ENCODE measurements at regions not wholly inside any gene's neighbourhood (a gene's known extent, or its start where the extent isn't known, plus 50 kb on each side); places are given as distances from the start of the nearest gene placed in this dataset.

DNA sequence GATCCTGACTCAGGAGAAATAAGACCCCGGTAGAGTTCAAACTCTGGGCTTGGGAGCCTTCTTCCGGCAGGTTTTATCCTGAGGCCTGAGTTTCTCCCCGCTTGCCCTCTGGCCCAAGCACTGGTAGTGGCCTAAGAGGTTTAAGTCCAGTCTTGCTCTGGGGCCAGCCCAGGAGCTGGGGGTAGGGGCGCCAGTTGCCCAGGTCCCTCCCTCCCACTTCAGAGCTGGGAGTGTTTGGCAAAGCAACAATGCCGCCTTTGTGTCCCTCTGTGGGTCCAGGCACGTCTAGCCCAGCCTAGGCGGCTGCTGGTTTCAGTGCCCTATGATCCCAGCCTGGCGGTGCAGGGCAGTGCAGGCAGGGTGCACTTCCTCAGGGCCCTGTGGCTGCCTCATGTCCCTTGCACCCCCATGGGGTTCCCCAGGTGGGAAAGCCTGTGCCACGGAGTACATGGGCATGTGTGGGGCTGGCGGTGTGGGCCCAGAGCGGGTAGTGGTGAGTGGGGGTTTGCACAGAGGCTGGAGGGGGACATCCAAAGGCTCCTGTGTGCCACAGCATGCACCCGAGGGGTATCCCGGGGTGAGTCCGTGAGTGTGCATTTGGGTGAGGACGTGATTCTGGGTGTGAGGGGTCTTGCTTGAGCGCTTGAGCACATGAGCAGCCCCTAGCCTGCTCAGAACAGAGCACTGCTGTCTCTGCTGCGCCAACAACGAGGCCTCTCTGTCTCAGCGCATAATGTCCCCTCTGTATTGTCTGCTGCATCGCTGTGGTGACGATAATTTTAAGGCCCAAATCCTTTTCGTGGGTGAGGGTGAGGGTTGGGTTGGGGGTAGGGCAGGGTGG is 61.7 kb upstream of the PSD2 start:
- peak; percentile 48 for ATAC-seq

GRCh38 chr5:139734539-139734916 is 61.1 kb upstream of the PSD2 start:
- no peak for ATAC-seq

DNA sequence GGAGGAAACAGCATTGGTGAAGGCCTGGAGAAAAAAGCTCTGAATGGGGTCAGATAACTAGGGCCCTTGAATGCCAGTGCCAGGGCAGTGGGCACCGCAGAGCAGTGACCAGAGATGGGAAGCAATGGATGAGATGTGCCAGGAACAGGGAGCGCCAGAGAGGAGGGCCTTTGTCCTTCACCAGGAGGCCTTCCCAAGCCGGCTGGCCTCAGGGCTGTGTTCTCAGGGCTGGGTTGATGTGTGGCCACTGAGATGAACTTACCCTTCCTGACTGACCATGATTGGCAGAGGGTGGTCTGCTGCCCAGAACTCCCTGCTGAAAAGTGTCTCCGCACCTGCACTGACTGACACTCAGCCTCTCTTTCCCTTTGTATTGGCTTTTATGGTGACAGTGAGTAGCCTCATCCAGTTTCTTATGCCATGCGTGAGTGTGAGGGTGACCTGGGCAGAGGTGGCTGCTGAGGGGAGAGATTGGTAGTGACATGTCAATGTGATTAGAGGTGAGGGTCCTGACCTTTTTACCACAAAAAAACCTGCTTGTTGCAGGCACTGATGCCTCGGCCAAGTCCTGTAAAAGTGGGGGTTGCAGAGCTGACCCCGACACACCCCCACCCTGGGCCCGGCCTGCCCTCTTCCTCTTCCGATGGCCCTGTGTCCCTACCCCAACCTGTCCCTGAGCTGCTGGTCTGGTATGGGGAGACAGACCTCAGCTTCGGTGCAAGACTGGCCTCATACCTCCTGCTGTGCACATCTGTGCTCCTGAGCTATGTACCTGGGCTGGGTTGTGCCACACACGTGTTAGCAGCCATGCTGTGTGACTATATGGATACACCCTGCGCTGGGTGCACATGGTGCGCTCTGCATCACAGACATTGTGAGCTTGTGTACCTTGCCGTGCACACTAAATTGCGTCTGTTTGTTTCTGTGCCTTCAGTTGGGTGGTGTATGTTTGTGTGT is 57.1 kb upstream of the PSD2 start:
- no peak for ATAC-seq

GRCh38 chr5:139739150-139739974 is 56.2 kb upstream of the PSD2 start:
- no peak for ATAC-seq

DNA sequence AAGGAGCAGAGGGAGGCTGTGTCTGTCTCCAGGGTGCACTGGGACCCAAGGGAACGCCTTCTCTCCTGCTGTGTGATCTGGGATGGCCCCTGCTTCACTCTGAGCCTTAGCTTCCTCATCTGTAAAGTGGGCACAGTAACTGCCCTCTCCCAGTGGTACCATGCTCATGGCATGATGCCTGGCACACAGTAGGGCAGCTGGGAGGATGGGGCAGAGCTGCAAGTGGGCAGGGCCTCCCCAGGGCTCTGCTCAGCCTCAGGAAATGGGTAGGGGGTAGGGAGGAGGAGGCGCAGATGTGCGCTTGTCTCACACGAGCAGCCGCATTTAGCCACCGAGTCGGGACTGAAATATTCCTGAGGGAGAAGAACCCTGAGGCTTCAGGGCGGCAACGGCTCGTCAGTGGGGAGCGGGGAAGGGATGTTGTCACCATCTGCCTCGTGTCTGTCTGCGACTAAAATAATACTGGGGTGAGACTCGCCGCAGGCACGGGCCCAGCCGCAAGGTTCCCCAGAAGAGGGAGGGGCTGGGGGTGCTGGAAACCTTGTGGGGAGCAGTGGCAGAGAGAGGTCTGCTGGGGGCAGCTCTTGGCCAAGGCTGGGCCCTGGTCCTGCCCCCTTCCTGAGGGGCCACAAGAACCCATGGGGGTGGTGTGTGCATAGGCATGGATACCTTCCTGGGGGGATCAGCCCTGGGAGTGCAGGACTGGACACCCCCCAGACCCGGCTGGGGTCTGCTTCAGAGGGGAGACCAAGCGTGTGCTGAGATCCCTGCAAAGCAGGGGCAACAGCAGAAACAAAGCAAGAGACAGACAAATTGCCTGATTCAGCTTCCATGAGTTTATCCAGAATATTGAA is 55.2 kb upstream of the PSD2 start:
- no peak for ATAC-seq

DNA sequence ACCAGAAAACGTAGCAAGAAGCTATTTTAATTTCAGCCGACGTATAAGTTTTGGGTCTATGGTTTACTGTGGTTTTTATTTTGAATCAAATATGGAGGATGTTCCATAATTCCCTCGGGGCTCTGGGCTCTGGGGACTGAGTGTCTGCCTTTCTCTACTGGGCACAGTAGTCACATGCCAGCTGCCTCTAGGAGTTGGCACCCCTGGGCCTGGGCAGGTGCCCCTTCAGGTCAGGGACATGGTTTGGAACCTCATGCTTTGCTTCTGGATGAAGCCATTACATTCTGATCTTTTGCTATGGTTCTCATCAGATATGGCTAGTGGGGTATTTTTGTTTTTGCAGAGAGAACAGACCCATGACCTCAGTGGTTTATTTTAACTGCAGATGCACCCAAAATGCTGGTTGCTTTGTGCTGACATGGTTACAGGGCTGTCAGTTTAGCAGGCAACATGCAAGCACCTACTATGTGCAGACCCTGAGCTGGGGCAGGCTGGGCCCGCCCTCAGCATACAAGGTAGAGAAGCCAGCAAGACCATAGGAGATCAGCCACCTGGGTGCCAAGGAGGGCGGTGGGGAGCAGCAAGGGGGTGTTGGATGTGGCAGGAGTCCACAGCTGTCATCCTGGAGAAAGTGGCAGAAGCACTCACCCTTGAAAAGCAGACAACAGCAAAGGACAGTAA is 54.5 kb upstream of the PSD2 start:
- ATAC-seq, result no peak

DNA sequence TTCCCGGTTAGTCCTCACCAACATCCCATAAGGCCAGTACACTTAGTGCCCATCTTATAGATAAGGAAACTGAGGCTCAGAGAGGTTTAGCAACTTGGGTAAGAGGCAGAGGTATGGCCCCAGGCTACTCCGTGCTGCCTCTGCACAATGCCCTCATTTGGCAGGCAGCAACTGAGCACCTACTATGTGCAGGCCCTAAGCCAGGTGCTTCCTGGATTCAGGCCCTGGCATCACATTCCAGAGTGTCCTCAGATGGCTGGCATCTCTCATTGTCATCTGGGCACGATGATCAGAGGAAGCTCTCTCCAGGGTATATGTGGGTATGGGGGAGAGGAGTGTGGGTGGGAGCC is 53.8 kb upstream of the PSD2 start:
- no peak for ATAC-seq

DNA sequence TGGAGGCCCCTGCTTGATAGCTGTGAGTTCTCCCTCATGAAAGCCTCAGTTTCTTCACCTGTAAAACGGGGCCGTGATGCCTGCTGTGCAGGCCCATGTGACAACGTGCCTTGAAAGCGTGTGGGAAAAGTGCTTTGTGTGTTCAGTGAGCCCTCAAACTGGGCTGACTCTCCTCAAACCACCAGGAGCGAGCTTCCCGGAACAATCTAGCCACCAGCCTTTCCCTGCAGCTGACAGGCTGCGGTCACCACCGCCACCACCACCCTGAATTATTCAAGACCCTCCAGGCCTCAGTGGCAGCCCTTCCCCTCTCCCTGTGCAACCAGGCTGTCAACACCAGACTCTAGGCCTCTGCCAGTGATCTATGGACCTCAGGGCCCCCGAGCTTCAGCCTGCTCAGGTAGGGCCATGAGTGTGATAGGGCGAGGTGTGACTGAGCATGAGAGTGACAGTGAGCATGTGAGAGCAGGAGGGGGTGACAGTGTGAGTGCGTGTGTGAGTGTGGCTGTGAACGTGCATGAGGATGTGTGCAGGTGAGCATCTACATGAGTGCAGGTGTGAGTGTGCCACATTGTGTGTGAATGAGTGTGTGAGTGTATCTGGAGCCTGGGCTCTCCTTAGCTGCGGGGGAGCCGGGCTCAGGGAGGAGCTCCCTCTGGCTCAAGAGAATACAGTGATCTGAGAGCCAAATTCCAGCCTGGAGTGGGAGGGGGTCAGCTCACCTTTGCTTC is 53.3 kb upstream of the PSD2 start:
- no peak for ATAC-seq

DNA sequence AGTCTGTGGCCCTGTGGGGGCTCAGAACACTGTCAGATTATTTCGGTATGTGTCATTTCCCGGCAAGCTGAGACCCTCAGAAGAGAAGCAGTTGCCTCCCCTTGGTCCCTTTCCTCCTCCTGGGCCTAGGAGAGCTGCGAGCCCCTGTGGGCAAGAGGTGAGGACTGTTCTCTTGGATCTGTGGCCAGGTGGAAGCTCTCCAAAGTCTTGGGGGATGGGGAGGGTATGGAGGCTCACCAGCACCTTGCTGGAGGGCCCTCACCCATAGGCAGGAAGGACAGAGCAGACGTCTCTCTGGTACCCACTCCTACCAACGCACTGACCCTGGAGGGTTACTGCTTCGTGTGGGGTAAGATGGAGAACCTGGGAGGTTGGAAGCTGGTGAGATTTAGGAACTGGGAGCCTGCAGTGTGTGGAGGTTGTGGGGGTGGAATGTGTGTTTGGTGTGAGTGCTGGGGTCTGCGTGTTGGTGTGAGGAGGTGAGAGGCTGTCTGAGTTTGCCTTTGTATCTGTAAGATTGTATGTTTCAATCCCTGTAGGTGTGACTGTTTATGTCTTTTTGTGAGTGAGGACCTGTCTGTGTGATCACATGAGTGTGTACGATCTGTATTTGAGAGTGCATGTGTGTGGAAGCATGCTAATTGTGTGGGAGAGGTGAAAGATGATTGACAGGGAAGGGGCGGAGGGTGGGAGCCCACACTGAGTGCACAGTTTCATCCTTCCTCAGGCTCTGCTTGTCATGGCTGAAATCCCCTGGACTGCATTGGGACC is 52.4 kb upstream of the PSD2 start:
- no peak for ATAC-seq

DNA sequence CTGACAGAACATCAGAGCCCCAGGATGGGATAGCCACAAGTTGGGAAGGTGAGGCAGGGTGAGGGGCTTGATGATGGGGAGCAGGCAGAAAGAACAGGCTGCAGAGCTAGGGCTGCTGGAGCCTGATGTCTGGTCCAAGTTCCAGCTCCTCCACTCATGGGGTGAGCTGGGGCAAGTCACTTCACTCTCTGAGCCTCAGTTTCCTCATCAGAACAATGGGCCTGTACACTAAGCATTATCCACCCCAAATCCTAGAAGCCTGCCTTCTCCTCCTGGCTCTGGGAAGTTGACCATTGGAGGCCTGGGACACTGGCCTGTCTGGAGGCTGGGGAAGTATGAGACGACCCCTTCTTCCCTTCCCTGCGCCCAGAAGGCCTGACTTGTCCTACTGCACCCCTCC is 51.8 kb upstream of the PSD2 start:
- ATAC-seq, result no peak

DNA sequence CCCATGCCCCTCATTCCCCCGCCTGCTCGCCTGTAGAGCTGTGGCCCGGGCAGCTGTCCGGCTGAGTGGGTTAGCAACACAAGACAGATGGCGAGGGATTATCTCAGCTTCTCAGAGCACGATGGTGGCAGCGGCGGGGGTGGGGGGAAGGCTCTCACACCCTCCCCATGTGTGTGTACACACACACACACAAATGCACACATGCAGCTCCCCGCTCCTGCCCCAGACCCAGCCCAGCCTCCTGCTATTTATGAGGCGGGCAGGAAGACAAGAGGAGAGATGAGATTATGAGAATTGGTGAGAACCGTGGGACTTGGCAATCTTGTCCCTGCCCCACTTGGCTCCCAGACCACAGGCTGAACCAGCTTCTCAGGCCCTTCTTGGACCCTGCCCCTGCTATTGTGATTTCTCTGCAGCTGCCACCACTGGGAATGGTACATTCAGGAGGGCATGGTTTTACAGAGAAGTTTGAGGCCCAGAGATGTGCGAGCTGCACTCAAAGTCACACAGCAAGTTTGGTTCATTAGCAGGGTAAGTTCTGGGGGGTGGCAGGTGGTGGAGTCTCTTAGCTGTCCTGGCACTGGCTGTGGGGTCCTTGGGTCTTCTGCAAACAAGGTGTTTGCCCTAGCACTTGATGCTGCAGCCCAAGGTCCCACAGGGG is 51.0 kb upstream of the PSD2 start:
- no peak for ATAC-seq

- no peak for ATAC-seq
These were observed 50.3 kb upstream of the PSD2 start for GRCh38 chr5:139745132-139745799.

DNA sequence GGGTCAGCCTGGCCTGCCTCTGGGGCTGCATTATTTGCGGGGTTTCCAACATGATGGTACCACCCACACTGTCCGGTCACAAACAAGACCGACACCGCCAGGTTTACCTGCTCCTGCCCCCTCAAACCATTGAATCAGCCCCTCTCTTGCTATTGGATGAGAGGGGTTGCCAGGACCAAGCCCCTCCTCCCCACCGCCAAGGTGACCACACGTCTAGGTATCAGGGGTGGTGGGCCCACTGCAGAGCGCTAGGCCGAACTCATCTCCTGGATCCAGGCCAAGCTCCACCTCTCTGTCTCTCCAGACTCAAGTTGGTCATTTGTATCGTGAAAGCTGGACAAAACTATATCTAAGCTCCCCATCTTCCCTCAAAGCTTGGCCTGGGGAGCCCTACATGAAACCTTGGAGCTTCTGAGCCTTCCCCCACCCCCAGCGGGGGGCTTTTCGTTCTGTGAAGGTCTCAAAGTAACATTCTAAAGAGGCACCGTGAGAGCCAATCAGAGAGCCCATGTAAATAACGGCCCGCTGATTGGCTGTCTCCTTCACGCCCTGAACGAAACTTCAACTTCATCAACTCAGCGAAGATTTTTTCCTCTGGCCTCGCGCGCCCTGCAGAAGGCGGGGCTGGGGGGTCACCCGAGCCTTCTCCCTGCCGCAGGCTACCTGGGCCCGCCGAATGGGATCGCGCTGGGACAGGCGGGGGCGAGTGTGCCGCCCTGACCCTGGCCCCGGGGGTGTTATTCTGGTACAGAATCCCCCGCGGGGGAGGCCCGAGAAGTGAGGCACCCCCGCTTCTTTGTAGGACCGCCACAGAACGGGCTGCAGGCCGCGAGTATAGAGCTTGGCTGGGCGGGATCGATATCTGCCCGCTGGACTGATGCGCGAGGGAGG is 49.6 kb upstream of the PSD2 start:
- ATAC-seq, result peak; percentile 38

All from esophagus mucosa (tissue), 1 donor.